ENCODE measurements at regions not wholly inside any gene's neighbourhood (a gene's known extent, or its start where the extent isn't known, plus 50 kb on each side); places are given as distances from the start of the nearest gene placed in this dataset.

DNA sequence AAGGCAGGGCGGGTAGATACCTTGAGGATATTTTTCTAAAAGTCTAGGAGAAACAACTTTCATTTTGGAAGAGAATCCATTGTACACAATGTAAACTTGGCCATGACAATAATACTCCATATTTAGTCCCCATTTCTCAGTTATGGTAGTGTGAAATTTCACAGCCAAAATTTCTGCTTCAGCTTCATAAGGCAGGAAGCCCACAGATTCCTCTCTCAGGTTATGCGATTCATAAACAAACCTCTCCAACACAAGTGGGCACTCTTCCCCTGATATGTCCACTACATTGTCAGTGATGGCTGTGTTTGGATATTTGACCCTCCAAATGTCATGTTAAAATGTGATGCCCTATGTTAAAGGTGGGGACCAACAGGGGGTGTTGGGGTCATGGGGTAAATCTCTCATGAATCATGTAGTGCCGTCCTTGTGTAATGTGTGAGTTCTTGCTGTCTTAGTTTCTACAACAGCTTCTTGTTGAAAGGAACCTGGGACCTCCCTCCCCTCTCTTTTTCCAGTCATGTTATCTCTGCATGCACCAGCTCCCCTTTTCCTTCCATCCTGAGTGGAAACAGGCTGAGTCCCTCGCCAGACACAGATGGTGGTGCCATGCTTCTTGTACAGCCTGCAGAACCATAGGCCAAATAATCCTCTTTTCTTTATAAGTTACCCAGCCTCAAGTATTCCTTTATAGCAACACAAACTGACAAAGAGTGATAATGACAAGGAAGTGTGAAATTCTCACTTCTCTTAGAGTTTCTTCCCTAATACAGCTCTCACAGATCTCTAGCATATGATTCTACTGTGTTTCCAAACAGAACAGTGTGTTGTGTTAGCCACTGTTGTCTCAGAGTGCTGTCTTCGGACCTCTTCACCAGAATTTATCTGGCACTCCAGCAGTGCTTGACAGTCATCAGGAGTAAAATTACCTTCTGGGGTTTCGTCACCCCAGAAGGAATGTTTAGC lies 598.4 kb upstream of the GNPDA2 start:
- Histone ChIP-seq H3K4me2 (ENCODE audit: low read length) (no peak overlapping the region), H3K56ac (ENCODE audit: low read length) (no peak overlapping the region), H3K4me1 (ENCODE audit: control insufficient read depth, low read depth, low read length) (no peaks in the 10 kb centered on the region), H3K4me3 (ENCODE audit: low read length) (no peak overlapping the region), H4K5ac (ENCODE audit: low read length) (no peak overlapping the region), H2BK5ac (ENCODE audit: low read length) (no peak overlapping the region), H3K27me3 (ENCODE audit: insufficient read depth, low read length, poor library complexity) (no peaks in the 10 kb centered on the region), H3K27ac (ENCODE audit: low read depth, low read length) (no peak overlapping the region), H3K23ac (ENCODE audit: low read length) (no peak overlapping the region), H2AK5ac (ENCODE audit: low read length) (no peak overlapping the region), H3K9ac (ENCODE audit: low read length) (no peak overlapping the region), H3K79me2 (ENCODE audit: control insufficient read depth, insufficient read depth, low read length) (no peaks in the 10 kb centered on the region), H3K4ac (ENCODE audit: low read depth, low read length) (no peak overlapping the region), H2BK120ac (ENCODE audit: low read depth, low read length) (no peak overlapping the region), H3K79me1 (ENCODE audit: low read length) (no peaks in the 10 kb centered on the region), H4K8ac (ENCODE audit: low read depth, low read length) (no peak overlapping the region), H2BK15ac (replicated peaks; ENCODE audit: low read depth) (no peak overlapping the region), H3K18ac (ENCODE audit: low read length) (no peak overlapping the region), H3K36me3 (ENCODE audit: control insufficient read depth, insufficient read depth, low read length) (no peaks in the 10 kb centered on the region)
- DNase-seq = no peak
- no CpG with 5 or more reads among the region's 6 CpGs for WGBS (ENCODE audit: extremely low coverage, insufficient coverage, low lambda C conversion rate)

- no CpG with 5 or more reads among the region's 2 CpGs for WGBS (ENCODE audit: extremely low coverage, insufficient coverage, low lambda C conversion rate)
- Histone ChIP-seq H3K56ac (ENCODE audit: low read length) (no peak overlapping the region), H3K23ac (ENCODE audit: low read length) (no peak overlapping the region), H2BK15ac (replicated peaks; ENCODE audit: low read depth) (no peak overlapping the region), H3K79me2 (ENCODE audit: control insufficient read depth, insufficient read depth, low read length) (no peaks in the 10 kb centered on the region), H3K79me1 (ENCODE audit: low read length) (no peaks in the 10 kb centered on the region), H2BK5ac (ENCODE audit: low read length) (no peak overlapping the region), H3K4me3 (ENCODE audit: low read length) (no peak overlapping the region), H3K9ac (ENCODE audit: low read length) (no peak overlapping the region), H3K4me2 (ENCODE audit: low read length) (no peak overlapping the region), H4K8ac (ENCODE audit: low read depth, low read length) (no peak overlapping the region), H3K36me3 (ENCODE audit: control insufficient read depth, insufficient read depth, low read length) (no peaks in the 10 kb centered on the region), H3K18ac (ENCODE audit: low read length) (no peak overlapping the region), H3K27ac (ENCODE audit: low read depth, low read length) (no peak overlapping the region), H2AK5ac (ENCODE audit: low read length) (no peak overlapping the region), H3K4me1 (ENCODE audit: control insufficient read depth, low read depth, low read length) (no peaks in the 10 kb centered on the region), H2BK120ac (ENCODE audit: low read depth, low read length) (no peak overlapping the region), H3K4ac (ENCODE audit: low read depth, low read length) (no peak overlapping the region), H4K5ac (ENCODE audit: low read length) (no peak overlapping the region), H3K27me3 (ENCODE audit: insufficient read depth, low read length, poor library complexity) (no peaks in the 10 kb centered on the region)
- no peak for DNase-seq
Measured at GRCh38 chr4:45323453-45324058, 597.2 kb upstream of the GNPDA2 start.

GRCh38 chr4:45317739-45318138 lies 591.4 kb upstream of the GNPDA2 start:
- Histone ChIP-seq H3K23ac (ENCODE audit: low read length) (no peak overlapping the region), H3K18ac (ENCODE audit: low read length) (no peak overlapping the region), H3K4ac (ENCODE audit: low read depth, low read length) (no peak overlapping the region), H3K36me3 (ENCODE audit: control insufficient read depth, insufficient read depth, low read length) (no peaks in the 10 kb centered on the region), H2AK5ac (ENCODE audit: low read length) (no peak overlapping the region), H3K79me2 (ENCODE audit: control insufficient read depth, insufficient read depth, low read length) (no peaks in the 10 kb centered on the region), H3K4me2 (ENCODE audit: low read length) (no peak overlapping the region), H3K4me1 (ENCODE audit: control insufficient read depth, low read depth, low read length) (no peaks in the 10 kb centered on the region), H2BK5ac (ENCODE audit: low read length) (no peak overlapping the region), H3K56ac (ENCODE audit: low read length) (no peak overlapping the region), H3K9ac (ENCODE audit: low read length) (no peak overlapping the region), H4K8ac (ENCODE audit: low read depth, low read length) (no peak overlapping the region), H3K79me1 (ENCODE audit: low read length) (no peaks in the 10 kb centered on the region), H4K5ac (ENCODE audit: low read length) (no peak overlapping the region), H3K27me3 (ENCODE audit: insufficient read depth, low read length, poor library complexity) (no peaks in the 10 kb centered on the region), H2BK120ac (ENCODE audit: low read depth, low read length) (no peak overlapping the region), H3K4me3 (ENCODE audit: low read length) (no peak overlapping the region), H3K27ac (ENCODE audit: low read depth, low read length) (no peak overlapping the region), H2BK15ac (replicated peaks; ENCODE audit: low read depth) (no peak overlapping the region)
- DNase-seq = no peak
- no CpG with 5 or more reads among the region's 1 CpG for WGBS (ENCODE audit: extremely low coverage, insufficient coverage, low lambda C conversion rate)

- H3K27ac ChIP-seq (ENCODE audit: low read depth, low read length) = no peak overlapping the region
- no peak for DNase-seq
- no peak overlapping the region for H3K9ac ChIP-seq (ENCODE audit: low read length)
- no peak overlapping the region for H3K23ac ChIP-seq (ENCODE audit: low read length)
- H3K4me3 ChIP-seq (ENCODE audit: low read length) = no peak overlapping the region
- WGBS (ENCODE audit: extremely low coverage, insufficient coverage, low lambda C conversion rate) = no CpG with 5 or more reads among the region's 2 CpGs
- H3K4me2 ChIP-seq (ENCODE audit: low read length) = no peak overlapping the region
- no peak overlapping the region for H2BK15ac ChIP-seq (replicated peaks; ENCODE audit: low read depth)
- no peak overlapping the region for H2BK120ac ChIP-seq (ENCODE audit: low read depth, low read length)
- H2BK5ac ChIP-seq (ENCODE audit: low read length) = no peak overlapping the region
- H4K5ac ChIP-seq (ENCODE audit: low read length) = no peak overlapping the region
- no peak overlapping the region for H3K4ac ChIP-seq (ENCODE audit: low read depth, low read length)
- H3K18ac ChIP-seq (ENCODE audit: low read length) = no peak overlapping the region
- no peaks in the 10 kb centered on the region for H3K36me3 ChIP-seq (ENCODE audit: control insufficient read depth, insufficient read depth, low read length)
- no peak overlapping the region for H3K56ac ChIP-seq (ENCODE audit: low read length)
- no peaks in the 10 kb centered on the region for H3K27me3 ChIP-seq (ENCODE audit: insufficient read depth, low read length, poor library complexity)
- no peak overlapping the region for H2AK5ac ChIP-seq (ENCODE audit: low read length)
- H3K79me2 ChIP-seq (ENCODE audit: control insufficient read depth, insufficient read depth, low read length) = no peaks in the 10 kb centered on the region
- no peak overlapping the region for H4K8ac ChIP-seq (ENCODE audit: low read depth, low read length)
- no peaks in the 10 kb centered on the region for H3K4me1 ChIP-seq (ENCODE audit: control insufficient read depth, low read depth, low read length)
- H3K79me1 ChIP-seq (ENCODE audit: low read length) = no peaks in the 10 kb centered on the region
Measured at GRCh38 chr4:45317276-45317675, 590.9 kb upstream of the GNPDA2 start.

DNA sequence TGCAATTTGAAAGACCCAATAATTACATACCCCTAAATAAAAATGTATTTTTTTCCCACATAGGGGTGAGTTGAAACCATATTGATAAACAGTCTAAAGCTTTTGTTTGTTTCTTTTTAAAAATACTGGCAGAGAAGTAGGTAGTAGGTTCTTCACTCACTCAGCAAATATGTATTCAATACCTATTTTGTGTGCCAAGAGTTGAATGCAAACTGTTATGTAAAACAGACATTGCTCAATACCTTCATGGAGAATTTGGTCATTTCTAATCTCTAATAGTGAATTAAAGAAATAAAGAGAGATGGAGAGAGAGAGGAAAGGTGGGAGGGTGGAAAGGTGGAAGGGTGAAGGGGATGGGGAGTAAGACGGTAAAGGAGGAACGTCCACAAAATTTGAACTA lies 589.9 kb upstream of the GNPDA2 start:
- WGBS (ENCODE audit: extremely low coverage, insufficient coverage, low lambda C conversion rate) = 100% methylated on average over 2 of the region's 2 CpGs
- Histone ChIP-seq H2BK5ac (ENCODE audit: low read length) (no peak overlapping the region), H4K8ac (ENCODE audit: low read depth, low read length) (no peak overlapping the region), H3K18ac (ENCODE audit: low read length) (no peak overlapping the region), H3K4ac (ENCODE audit: low read depth, low read length) (no peak overlapping the region), H3K27ac (ENCODE audit: low read depth, low read length) (no peak overlapping the region), H3K9ac (ENCODE audit: low read length) (no peak overlapping the region), H3K4me1 (ENCODE audit: control insufficient read depth, low read depth, low read length) (no peaks in the 10 kb centered on the region), H3K23ac (ENCODE audit: low read length) (no peak overlapping the region), H3K36me3 (ENCODE audit: control insufficient read depth, insufficient read depth, low read length) (no peaks in the 10 kb centered on the region), H2BK120ac (ENCODE audit: low read depth, low read length) (no peak overlapping the region), H3K79me2 (ENCODE audit: control insufficient read depth, insufficient read depth, low read length) (no peaks in the 10 kb centered on the region), H3K79me1 (ENCODE audit: low read length) (no peaks in the 10 kb centered on the region), H2AK5ac (ENCODE audit: low read length) (no peak overlapping the region), H3K4me3 (ENCODE audit: low read length) (no peak overlapping the region), H3K27me3 (ENCODE audit: insufficient read depth, low read length, poor library complexity) (no peaks in the 10 kb centered on the region), H4K5ac (ENCODE audit: low read length) (no peak overlapping the region), H2BK15ac (replicated peaks; ENCODE audit: low read depth) (no peak overlapping the region), H3K4me2 (ENCODE audit: low read length) (no peak overlapping the region), H3K56ac (ENCODE audit: low read length) (no peak overlapping the region)
- DNase-seq = no peak

Measured in mesendoderm (in vitro differentiated cells).